ENCODE measurements at regions not wholly inside any gene's neighbourhood (a gene's known extent, or its start where the extent isn't known, plus 50 kb on each side); places are given as distances from the start of the nearest gene placed in this dataset.

- TF ChIP-seq, protein P1, sequence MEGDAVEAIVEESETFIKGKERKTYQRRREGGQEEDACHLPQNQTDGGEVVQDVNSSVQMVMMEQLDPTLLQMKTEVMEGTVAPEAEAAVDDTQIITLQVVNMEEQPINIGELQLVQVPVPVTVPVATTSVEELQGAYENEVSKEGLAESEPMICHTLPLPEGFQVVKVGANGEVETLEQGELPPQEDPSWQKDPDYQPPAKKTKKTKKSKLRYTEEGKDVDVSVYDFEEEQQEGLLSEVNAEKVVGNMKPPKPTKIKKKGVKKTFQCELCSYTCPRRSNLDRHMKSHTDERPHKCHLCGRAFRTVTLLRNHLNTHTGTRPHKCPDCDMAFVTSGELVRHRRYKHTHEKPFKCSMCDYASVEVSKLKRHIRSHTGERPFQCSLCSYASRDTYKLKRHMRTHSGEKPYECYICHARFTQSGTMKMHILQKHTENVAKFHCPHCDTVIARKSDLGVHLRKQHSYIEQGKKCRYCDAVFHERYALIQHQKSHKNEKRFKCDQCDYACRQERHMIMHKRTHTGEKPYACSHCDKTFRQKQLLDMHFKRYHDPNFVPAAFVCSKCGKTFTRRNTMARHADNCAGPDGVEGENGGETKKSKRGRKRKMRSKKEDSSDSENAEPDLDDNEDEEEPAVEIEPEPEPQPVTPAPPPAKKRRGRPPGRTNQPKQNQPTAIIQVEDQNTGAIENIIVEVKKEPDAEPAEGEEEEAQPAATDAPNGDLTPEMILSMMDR (IDR thresholded peaks at IDR 0.05), result no peak
Measured at GRCh38 chrX:137823257-137823656, 257.3 kb downstream of the ZIC3 start.

- TF ChIP-seq, protein P1 (IDR thresholded peaks at IDR 0.05), result no peak
Measured at GRCh38 chrX:137847376-137847775, 281.4 kb downstream of the ZIC3 start.

GRCh38 chrX:137848266-137848905 is 282.5 kb downstream of the ZIC3 start:
- TF ChIP-seq, protein P1 (IDR thresholded peaks at IDR 0.05), result no peak

DNA sequence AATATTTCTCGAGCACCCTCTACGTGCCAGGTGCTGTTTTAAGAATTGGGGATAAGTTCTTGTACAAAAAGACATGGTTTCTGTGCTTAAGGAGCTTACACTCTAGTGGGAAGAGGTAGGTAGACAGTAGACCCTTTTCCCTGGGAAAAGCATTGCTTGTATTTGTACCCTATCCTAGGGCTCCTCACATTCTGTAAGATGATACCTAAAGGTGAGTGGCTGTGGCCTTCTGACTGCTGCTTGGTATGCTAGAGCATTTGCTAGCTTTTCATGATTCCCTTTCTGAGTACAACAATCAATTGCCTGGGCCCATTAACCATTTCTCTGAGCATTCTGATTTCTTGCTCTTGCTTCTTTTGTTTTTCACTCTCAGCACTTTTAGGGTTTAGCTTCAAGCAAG is 286.6 kb downstream of the ZIC3 start:
- TF ChIP-seq, protein P1 (IDR thresholded peaks at IDR 0.05), result no peak

- TF ChIP-seq, protein P1 (IDR thresholded peaks at IDR 0.05), result no peak
Measured at GRCh38 chrX:137855490-137855889, 289.6 kb downstream of the ZIC3 start.

DNA sequence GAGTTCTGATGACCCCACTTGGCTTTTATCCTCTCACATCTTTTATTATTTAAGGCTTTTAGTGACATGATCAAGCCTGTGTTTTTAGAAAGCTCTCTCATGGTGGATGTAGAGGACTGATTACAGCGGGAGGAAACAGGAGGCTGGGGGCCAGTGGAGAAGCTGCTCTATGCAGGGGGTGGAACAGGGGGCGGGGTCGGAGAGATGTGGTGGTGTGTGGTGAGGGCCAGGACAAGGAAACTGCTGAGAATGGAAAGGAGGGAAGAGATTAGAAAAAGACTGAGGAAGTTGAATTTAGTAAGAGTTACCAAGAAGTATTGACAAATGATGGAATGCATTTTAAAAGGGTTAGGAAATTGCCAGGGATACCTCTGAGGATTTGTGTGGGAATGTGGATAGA is 292.2 kb downstream of the ZIC3 start:
- TF ChIP-seq, protein P1 (IDR thresholded peaks at IDR 0.05), result no peak

DNA sequence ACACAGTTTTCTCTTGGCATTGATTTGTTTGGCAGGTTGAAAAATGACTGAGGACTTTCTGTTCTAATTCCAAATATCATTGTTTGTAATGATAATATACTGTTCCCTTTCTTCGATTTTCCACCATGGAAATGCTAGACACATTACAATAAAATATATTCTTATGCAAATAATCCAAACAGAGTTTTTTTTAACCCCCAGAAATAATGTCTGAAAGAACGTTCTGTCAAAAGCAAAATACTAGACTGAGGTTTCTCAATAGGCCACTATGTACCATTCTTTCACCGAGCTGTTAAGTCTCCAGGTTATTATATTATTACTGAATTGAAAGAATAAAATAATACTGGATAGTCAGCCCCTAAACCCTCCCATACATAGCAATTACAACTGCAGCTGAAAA is 312.5 kb downstream of the ZIC3 start:
- TF ChIP-seq, protein P1 (IDR thresholded peaks at IDR 0.05), result no peak

GRCh38 chrX:137882960-137883359 is 317.0 kb downstream of the ZIC3 start:
- TF ChIP-seq, protein P1 (IDR thresholded peaks at IDR 0.05), result no peak
